ENCODE measurements at regions not wholly inside any gene's neighbourhood (a gene's known extent, or its start where the extent isn't known, plus 50 kb on each side); places are given as distances from the start of the nearest gene placed in this dataset.

DNA sequence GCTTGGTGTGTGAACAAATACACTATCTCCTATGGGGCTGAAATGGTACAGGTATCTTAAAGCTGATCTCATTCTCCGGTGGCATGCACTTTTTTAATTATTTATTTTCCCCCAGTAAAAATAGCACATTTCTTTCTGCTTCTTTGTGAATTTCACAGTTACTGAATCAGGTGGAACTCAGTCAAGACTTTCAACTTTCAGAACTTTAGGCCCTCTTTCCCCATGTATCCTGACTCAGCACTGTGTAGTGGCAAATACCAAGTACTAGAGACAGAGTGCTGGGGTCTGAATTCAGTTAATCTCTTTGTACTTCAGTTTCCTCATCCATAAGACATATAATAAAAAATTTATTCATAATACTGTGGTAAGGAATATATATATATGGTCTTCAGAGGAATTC lies 223.9 kb downstream of the CSNK2A3 start:
- Histone ChIP-seq H3K9ac (ENCODE audit: low read length) (no peak overlapping the region), H3K9me3 (ENCODE audit: control insufficient read depth in 1 of 2, insufficient read depth in 1 of 2, low read depth in 1 of 2, low read length in 2 of 2) (no peaks in the 10 kb centered on the region), H2AFZ (ENCODE audit: low read depth, low read length, poor library complexity, severe bottlenecking) (no peak overlapping the region), H3K79me2 (ENCODE audit: insufficient read depth, low read length) (no peaks in the 10 kb centered on the region), H3K4me3 (replicated peaks in 1 of 2; ENCODE audit: low read depth in 1 of 2, low read length in 2 of 2) (no peak overlapping the region), H3K4me1 (ENCODE audit: control insufficient read depth in 1 of 2, insufficient read depth in 2 of 2, low read length in 2 of 2) (no peaks in the 10 kb centered on the region), H3K9me2 (ENCODE audit: insufficient read depth) (no peaks in the 10 kb centered on the region), H3K27ac (ENCODE audit: low read depth, low read length) (no peak overlapping the region), H3K36me3 (ENCODE audit: control insufficient read depth in 1 of 2, insufficient read depth in 2 of 2, low read length in 2 of 2) (no peaks in the 10 kb centered on the region), H3K27me3 (ENCODE audit: insufficient read depth, low read length) (no peaks in the 10 kb centered on the region), H4K20me1 (ENCODE audit: insufficient read depth) (no peaks in the 10 kb centered on the region), H3K4me2 (ENCODE audit: low read length) (no peak overlapping the region)
- CTCF ChIA-PET = no interaction called here
- BruUV-seq (replicated peaks) = no TSS peak
- TF ChIP-seq JUND (IDR thresholded peaks at IDR 0.05) (no peak), CBX3 (IDR thresholded peaks at IDR 0.05; ENCODE audit: low read depth) (no peak)
- RAD21 ChIA-PET (ENCODE audit: low non-redundant PET in 1 of 2, low total read pairs in 2 of 2, uncharacterized antibody in 2 of 2, unreplicated experiment in 2 of 2) = no interaction called here
- POLR2A ChIA-PET = no interaction called here
- DNase-seq (ENCODE audit: low read depth, low spot score) (no peak), ATAC-seq (no peak)
- intact Hi-C loops (cut with micrococcal nuclease) = no loop called here

- Histone ChIP-seq H4K20me1 (ENCODE audit: insufficient read depth) (no peaks in the 10 kb centered on the region), H3K36me3 (ENCODE audit: control insufficient read depth in 1 of 2, insufficient read depth in 2 of 2, low read length in 2 of 2) (no peaks in the 10 kb centered on the region), H3K9ac (ENCODE audit: low read length) (no peak overlapping the region), H2AFZ (ENCODE audit: low read depth, low read length, poor library complexity, severe bottlenecking) (no peak overlapping the region), H3K27ac (ENCODE audit: low read depth, low read length) (no peak overlapping the region), H3K9me2 (ENCODE audit: insufficient read depth) (no peaks in the 10 kb centered on the region), H3K9me3 (ENCODE audit: control insufficient read depth in 1 of 2, insufficient read depth in 1 of 2, low read depth in 1 of 2, low read length in 2 of 2) (no peaks in the 10 kb centered on the region), H3K4me3 (replicated peaks in 1 of 2; ENCODE audit: low read depth in 1 of 2, low read length in 2 of 2) (no peak overlapping the region), H3K27me3 (ENCODE audit: insufficient read depth, low read length) (no peaks in the 10 kb centered on the region), H3K4me2 (ENCODE audit: low read length) (no peak overlapping the region), H3K4me1 (ENCODE audit: control insufficient read depth in 1 of 2, insufficient read depth in 2 of 2, low read length in 2 of 2) (no peaks in the 10 kb centered on the region), H3K79me2 (ENCODE audit: insufficient read depth, low read length) (no peaks in the 10 kb centered on the region)
- TF ChIP-seq YY1 (IDR thresholded peaks at IDR 0.05; ENCODE audit: extremely low read depth, insufficient replicate concordance, low read depth, low read length) (no peak), POLR2A (IDR thresholded peaks at IDR 0.05; ENCODE audit: borderline replicate concordance, extremely low read depth, insufficient read depth, insufficient read length) (no peak), ELF1 (IDR thresholded peaks at IDR 0.05; ENCODE audit: borderline replicate concordance, low read depth) (no peak), JUND (IDR thresholded peaks at IDR 0.05) (no peak), TCF7L2 (IDR thresholded peaks at IDR 0.05; ENCODE audit: borderline replicate concordance, extremely low read depth, insufficient read depth, insufficient read length) (no peak), EGR1 (IDR thresholded peaks at IDR 0.05; ENCODE audit: low read depth) (no peak), SIN3A (IDR thresholded peaks at IDR 0.05; ENCODE audit: low read depth) (no peak), ZBTB33 (IDR thresholded peaks at IDR 0.05; ENCODE audit: extremely low read depth, insufficient replicate concordance, low read length) (no peak), ZNF274 (IDR thresholded peaks at IDR 0.05; ENCODE audit: low read depth, low read length) (no peak), SRF (IDR thresholded peaks at IDR 0.05; ENCODE audit: low read depth) (no peak), EZH2 (IDR thresholded peaks at IDR 0.05) (no peak)
- ChIA-PET CTCF (no interaction called here), POLR2A (no interaction called here), RAD21 (ENCODE audit: low non-redundant PET in 1 of 2, low total read pairs in 2 of 2, uncharacterized antibody in 2 of 2, unreplicated experiment in 2 of 2) (no interaction called here)
- DNase-seq (ENCODE audit: low read depth, low spot score) (no peak), ATAC-seq (no peak)
- intact Hi-C loops (cut with micrococcal nuclease) = no loop called here
- no TSS peak for BruUV-seq (replicated peaks)
Measured at GRCh38 chr11:11125618-11126017, 227.4 kb downstream of the CSNK2A3 start.

Data from HCT116 (cell line).